ENCODE measurements at regions not wholly inside any gene's neighbourhood (a gene's known extent, or its start where the extent isn't known, plus 50 kb on each side); places are given as distances from the start of the nearest gene placed in this dataset.

DNA sequence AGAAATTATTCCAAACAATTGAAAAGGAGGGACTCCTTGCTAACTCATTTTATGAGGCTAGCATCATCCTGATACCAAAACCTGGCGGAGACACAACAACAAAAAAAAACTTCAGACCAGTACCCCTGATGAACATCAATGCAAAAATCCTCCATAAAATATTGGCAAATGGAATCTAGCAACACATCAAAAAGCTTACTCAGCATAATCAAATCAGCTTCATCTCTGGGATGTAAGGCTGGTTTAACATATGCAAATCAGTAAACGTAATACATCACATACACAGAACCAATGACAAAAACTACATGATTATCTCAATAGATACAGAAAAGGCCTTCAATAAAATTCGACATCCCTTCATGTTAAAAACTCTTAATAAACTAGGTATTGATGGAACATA is 440.1 kb downstream of the NUF2 start:
- Histone ChIP-seq H3K27me3 (no peaks in the 10 kb centered on the region), H3K4me3 (no peak overlapping the region), H3K9me3 (no peaks in the 10 kb centered on the region), H3K4me1 (no peaks in the 10 kb centered on the region), H3K27ac (no peak overlapping the region), H3K36me3 (no peaks in the 10 kb centered on the region)
- intact Hi-C loops (cut with DNase I) = no loop called here
- DNase-seq (no peak), FAIRE-seq (no peak), ATAC-seq (no peak)
- TF ChIP-seq, protein P1, sequence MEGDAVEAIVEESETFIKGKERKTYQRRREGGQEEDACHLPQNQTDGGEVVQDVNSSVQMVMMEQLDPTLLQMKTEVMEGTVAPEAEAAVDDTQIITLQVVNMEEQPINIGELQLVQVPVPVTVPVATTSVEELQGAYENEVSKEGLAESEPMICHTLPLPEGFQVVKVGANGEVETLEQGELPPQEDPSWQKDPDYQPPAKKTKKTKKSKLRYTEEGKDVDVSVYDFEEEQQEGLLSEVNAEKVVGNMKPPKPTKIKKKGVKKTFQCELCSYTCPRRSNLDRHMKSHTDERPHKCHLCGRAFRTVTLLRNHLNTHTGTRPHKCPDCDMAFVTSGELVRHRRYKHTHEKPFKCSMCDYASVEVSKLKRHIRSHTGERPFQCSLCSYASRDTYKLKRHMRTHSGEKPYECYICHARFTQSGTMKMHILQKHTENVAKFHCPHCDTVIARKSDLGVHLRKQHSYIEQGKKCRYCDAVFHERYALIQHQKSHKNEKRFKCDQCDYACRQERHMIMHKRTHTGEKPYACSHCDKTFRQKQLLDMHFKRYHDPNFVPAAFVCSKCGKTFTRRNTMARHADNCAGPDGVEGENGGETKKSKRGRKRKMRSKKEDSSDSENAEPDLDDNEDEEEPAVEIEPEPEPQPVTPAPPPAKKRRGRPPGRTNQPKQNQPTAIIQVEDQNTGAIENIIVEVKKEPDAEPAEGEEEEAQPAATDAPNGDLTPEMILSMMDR (IDR thresholded peaks at IDR 0.05) = no peak
- 15 to 62% methylated on average over 3 of the region's 3 CpGs for WGBS, 2 donors

DNA sequence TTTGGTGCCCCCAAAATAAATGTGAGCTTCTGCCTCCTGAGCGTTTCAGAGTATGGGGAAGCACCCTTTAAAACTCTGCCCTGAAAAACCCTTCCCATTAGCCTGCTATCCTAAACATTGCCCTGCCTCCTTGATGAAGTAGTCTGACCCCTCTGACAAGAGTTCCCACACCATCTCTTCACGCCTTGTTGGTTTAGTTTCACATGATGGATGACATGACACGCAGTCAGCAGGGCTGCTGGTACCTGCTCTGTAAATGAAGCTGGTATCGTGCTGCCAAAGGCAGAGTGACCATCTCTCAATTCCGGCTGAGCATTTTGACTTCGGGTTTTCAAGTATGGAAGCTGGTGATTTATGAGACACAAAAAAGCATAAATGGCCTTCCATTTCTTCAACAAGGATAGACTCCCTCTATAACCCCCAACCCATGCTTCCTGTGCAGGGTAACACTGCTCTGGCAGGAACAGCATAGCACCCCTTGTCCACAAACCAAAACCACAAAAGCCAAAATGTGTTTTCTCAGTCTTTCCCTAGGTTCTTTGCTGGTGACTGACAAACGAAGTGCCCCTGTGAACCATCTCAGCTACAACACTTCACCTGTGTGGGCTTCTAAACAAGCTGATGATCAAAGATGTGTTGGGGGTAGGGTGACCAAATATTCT is 444.6 kb downstream of the NUF2 start:
- Histone ChIP-seq H3K9me3 (no peaks in the 10 kb centered on the region), H3K4me3 (no peak overlapping the region), H3K4me1 (no peaks in the 10 kb centered on the region), H3K27me3 (no peaks in the 10 kb centered on the region), H3K27ac (no peak overlapping the region), H3K36me3 (no peaks in the 10 kb centered on the region)
- WGBS, 2 donors = 36 to 39% methylated on average over 7 of the region's 7 CpGs
- DNase-seq = no peak
- FAIRE-seq = no peak
- no peak for ATAC-seq
- intact Hi-C loops (cut with DNase I) = no loop called here
- TF ChIP-seq, protein P1 (IDR thresholded peaks at IDR 0.05) = no peak

DNA sequence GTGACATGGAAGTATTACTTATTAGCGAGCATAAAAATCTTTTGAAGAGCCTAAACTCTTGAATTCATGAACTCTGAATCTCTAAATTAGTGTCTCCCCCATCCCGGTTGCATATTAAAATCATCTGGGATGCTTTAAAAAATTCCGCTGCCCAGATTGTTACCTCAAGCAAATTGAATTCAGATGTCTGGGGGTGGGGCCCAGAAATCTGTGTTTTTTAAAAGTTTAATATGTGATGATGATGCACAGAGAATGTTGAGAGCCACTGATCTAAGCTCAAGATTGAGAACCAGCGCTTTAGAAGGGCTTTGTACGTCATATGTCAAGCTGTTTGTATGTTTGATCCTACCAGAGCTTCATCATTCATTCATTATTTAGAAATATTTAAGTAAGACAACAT is 446.8 kb downstream of the NUF2 start:
- no peak for DNase-seq
- no peak for FAIRE-seq
- no peak for ATAC-seq
- TF ChIP-seq, protein P1 (IDR thresholded peaks at IDR 0.05) = no peak
- WGBS, 2 donors = 72 to 76% methylated on average over 5 of the region's 5 CpGs
- H3K9me3 ChIP-seq = no peaks in the 10 kb centered on the region
- no peaks in the 10 kb centered on the region for H3K4me1 ChIP-seq
- no peaks in the 10 kb centered on the region for H3K36me3 ChIP-seq
- H3K27ac ChIP-seq = no peak overlapping the region
- H3K4me3 ChIP-seq = no peak overlapping the region
- H3K27me3 ChIP-seq = no peaks in the 10 kb centered on the region
- intact Hi-C loops (cut with DNase I) = no loop called here

DNA sequence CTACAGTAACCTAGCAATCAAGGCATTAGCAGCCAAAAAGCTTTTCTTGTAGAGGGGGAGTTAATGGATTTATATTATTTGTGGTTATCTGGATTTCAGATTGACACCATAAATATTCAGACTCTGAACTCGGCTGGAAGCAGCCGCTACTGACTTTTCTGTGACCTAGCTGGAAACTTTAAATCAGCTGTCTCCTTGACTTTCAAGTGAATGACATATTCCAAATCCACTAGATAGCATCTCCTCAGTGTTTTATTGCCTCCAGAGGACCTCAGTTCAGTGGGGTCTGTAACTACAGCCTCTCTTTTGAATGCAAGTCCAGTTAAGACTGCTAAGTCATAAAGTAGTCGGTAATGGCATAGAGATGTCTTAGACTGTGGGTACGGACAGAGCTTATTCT is 448.5 kb downstream of the NUF2 start:
- 49 to 58% methylated on average over 4 of the region's 4 CpGs for WGBS, 2 donors
- Histone ChIP-seq H3K4me3 (no peak overlapping the region), H3K9me3 (no peaks in the 10 kb centered on the region), H3K27me3 (no peaks in the 10 kb centered on the region), H3K27ac (no peak overlapping the region), H3K4me1 (no peaks in the 10 kb centered on the region), H3K36me3 (no peaks in the 10 kb centered on the region)
- FAIRE-seq (no peak), DNase-seq (no peak), ATAC-seq (no peak)
- TF ChIP-seq, protein P1 (IDR thresholded peaks at IDR 0.05) = no peak
- intact Hi-C loops (cut with DNase I) = no loop called here

GRCh38 chr1:163771637-163772036 is 449.9 kb downstream of the NUF2 start:
- WGBS, 2 donors = 22 to 26% methylated on average over 2 of the region's 2 CpGs
- Histone ChIP-seq H3K36me3 (no peaks in the 10 kb centered on the region), H3K27ac (no peak overlapping the region), H3K4me1 (no peaks in the 10 kb centered on the region), H3K27me3 (no peaks in the 10 kb centered on the region), H3K4me3 (no peak overlapping the region), H3K9me3 (no peaks in the 10 kb centered on the region)
- ATAC-seq (no peak), FAIRE-seq (no peak), DNase-seq (no peak)
- TF ChIP-seq, protein P1 (IDR thresholded peaks at IDR 0.05) = no peak
- intact Hi-C loops (cut with DNase I) = no loop called here
